HepG2 (cell line): ENCODE measurements at regions not wholly inside any gene's neighbourhood (a gene's known extent, or its start where the extent isn't known, plus 50 kb on each side); places are given as distances from the start of the nearest gene placed in this dataset.

Experiments
- ATAC-seq: fragments of 200-7000 bp; cut with Tn5 transposase; 3 replicates; pipeline ENCODE4 v1.9.1; 2020; ENCODE audit warnings: mild to moderate bottlenecking, moderate library complexity
- BruUV-seq: library from RNA; stranded (reverse); fragments of 400-500 nt; replicated peaks from 2 replicates; lab custom pipeline; 2021; lab: Mats Ljungman, UMichigan
- CTCF ChIA-PET: fragments of 300-600 bp; formaldehyde crosslinking; extraction: SDS; loops from one replicate; lab custom pipeline; 2021; ENCODE audit warnings: low total read pairs, inconsistent platforms, low intra/inter-chr PET ratio; lab: Yijun Ruan, JAX
- POLR2A ChIA-PET: fragments of 350-600 bp; sonication (Branson Sonifier 250); formaldehyde crosslinking; loops from one replicate; lab custom pipeline; 2020; ENCODE audit warnings: antibody characterized with exemption, inconsistent platforms; lab: Yijun Ruan, JAX
- DNase-seq: peaks from one replicate; pipeline ENCODE4 v3.0.0-alpha.2; 2015; ENCODE audit warnings: low spot score
- FAIRE-seq: peaks from 3 replicates; lab custom pipeline; 2011; peaks lifted over from hg19 to GRCh38; lab: Jason Lieb, UNC
- H2AFZ ChIP-seq: one replicate; pipeline ENCODE4 v1.6.1; 2011; ENCODE audit warnings: low read length, inconsistent platforms
- H3K27ac ChIP-seq: fragments of 300-600 bp; 3 replicates; pipeline ENCODE4 v1.8.0; 2011; ENCODE audit warnings: mixed run types, mild to moderate bottlenecking, mixed read lengths, low read length, inconsistent platforms; ENCODE audit not compliant: insufficient read depth; ENCODE audit errors: extremely low read length
- H3K27me3 ChIP-seq, 2 experiments: fragments of 200-600 bp in 1 of 2; 2 replicates in 1 of 2; 3 replicates in 1 of 2; pipeline versions ENCODE4 v1.6.0 to v1.8.0; 2011; ENCODE audit warnings: low read length in 2 of 2, mild to moderate bottlenecking in 2 of 2, moderate library complexity in 2 of 2, inconsistent platforms in 1 of 2; ENCODE audit not compliant: insufficient read depth in 2 of 2, control insufficient read depth in 1 of 2
- H3K36me3 ChIP-seq, 2 experiments: fragments of 200-600 bp in 1 of 2; replicated peaks in 1 of 2; 2 replicates in 1 of 2; 3 replicates in 1 of 2; pipeline versions ENCODE4 v1.5.1 to v1.8.0; 2011; ENCODE audit warnings: low read length in 2 of 2, inconsistent platforms in 1 of 2; ENCODE audit not compliant: insufficient read depth in 2 of 2, control insufficient read depth in 1 of 2
- H3K4me1 ChIP-seq: 2 replicates; pipeline ENCODE4 v1.5.1; 2012; ENCODE audit warnings: low read length, inconsistent platforms; ENCODE audit not compliant: insufficient read depth
- H3K4me2 ChIP-seq: 2 replicates; pipeline ENCODE4 v1.6.0; 2011; ENCODE audit warnings: low read depth, low read length, inconsistent platforms
- H3K4me3 ChIP-seq, 3 experiments: fragments of 200-600 bp in 1 of 3; sonication (generic), shearing (Covaris generic) in 1 of 3; replicated peaks in 1 of 3; 2 replicates each; pipeline ENCODE4 v1.5.1; 2011 to 2016; ENCODE audit warnings: low read length in 3 of 3, inconsistent platforms in 2 of 3, low read depth in 2 of 3, mild to moderate bottlenecking in 2 of 3, control low read depth in 1 of 3, mixed read lengths in 1 of 3; ENCODE audit not compliant: insufficient read depth in 1 of 3
- H3K79me2 ChIP-seq: one replicate; pipeline ENCODE4 v1.6.1; 2011; ENCODE audit warnings: low read length, inconsistent platforms; ENCODE audit not compliant: insufficient read depth
- H3K9ac ChIP-seq: 2 replicates; pipeline ENCODE4 v1.6.0; 2011; ENCODE audit warnings: mild to moderate bottlenecking, low read depth, low read length, inconsistent platforms; ENCODE audit not compliant: insufficient read depth
- H3K9me3 ChIP-seq: 2 replicates; pipeline ENCODE4 v1.5.1; 2012; ENCODE audit warnings: mild to moderate bottlenecking, low read length
- H4K20me1 ChIP-seq: 2 replicates; pipeline ENCODE4 v1.6.0; 2011; ENCODE audit warnings: inconsistent platforms, mild to moderate bottlenecking, low read length, moderate library complexity; ENCODE audit not compliant: insufficient read depth
- KDM2A ChIP-seq: sonication (generic); formaldehyde crosslinking; IDR thresholded peaks from 2 replicates; pipeline ENCODE4 v1.4.0; 2020; ENCODE audit warnings: low read depth, missing genetic modification reagents, borderline replicate concordance
- SRF ChIP-seq: IDR thresholded peaks from 2 replicates; pipeline ENCODE4 v1.6.1; 2011; ENCODE audit warnings: mild to moderate bottlenecking, low read depth, low read length, moderate library complexity
- ZNF337 ChIP-seq: sonication (generic); formaldehyde crosslinking; IDR thresholded peaks from 2 replicates; pipeline ENCODE4 v1.5.1; 2020; ENCODE audit warnings: missing genetic modification reagents, low read depth, mild to moderate bottlenecking, borderline replicate concordance
- ZNF354B ChIP-seq: sonication (generic); formaldehyde crosslinking; IDR thresholded peaks from 2 replicates; pipeline ENCODE4 v1.8.0; 2022; ENCODE audit warnings: mild to moderate bottlenecking, missing genetic modification reagents
- ZNF430 ChIP-seq: sonication (generic); formaldehyde crosslinking; IDR thresholded peaks from 2 replicates; pipeline ENCODE4 v1.9.0; 2021; ENCODE audit warnings: mild to moderate bottlenecking, missing genetic modification reagents
- ZNF530 ChIP-seq: sonication (generic); formaldehyde crosslinking; IDR thresholded peaks from 2 replicates; pipeline ENCODE4 v1.5.0; 2020; ENCODE audit warnings: low read depth, mild to moderate bottlenecking, missing genetic modification reagents
- ZNF747 ChIP-seq: sonication (generic); formaldehyde crosslinking; IDR thresholded peaks from 2 replicates; pipeline ENCODE4 v1.8.1; 2023; ENCODE audit warnings: missing genetic modification reagents, mild to moderate bottlenecking, borderline replicate concordance
- ZNF75D ChIP-seq: sonication (generic); formaldehyde crosslinking; IDR thresholded peaks from 2 replicates; pipeline ENCODE4 v1.8.1; 2023; ENCODE audit warnings: missing genetic modification reagents, mild to moderate bottlenecking, borderline replicate concordance
- ZNF792 ChIP-seq: IDR thresholded peaks from 2 replicates; pipeline ENCODE4 v1.6.1; 2016
- ZNF879 ChIP-seq: sonication (generic); formaldehyde crosslinking; IDR thresholded peaks from 2 replicates; pipeline ENCODE4 v1.8.1; 2023; ENCODE audit warnings: missing genetic modification reagents
- WGBS: methylation state at CpG from one replicate; pipeline ENCODE4 v1.1.6; 2017; ENCODE audit warnings: low lambda C conversion rate; 5-methylcytosine and 5-hydroxymethylcytosine counted together
- in situ Hi-C: cut with HindIII; loops from 2 replicates; pipeline ENCODE4 v1.10.0; 2017; ENCODE audit warnings: low pct_unique_long_range_greater_than_20kb; ENCODE audit not compliant: extremely low pct_ligation_motif_present
- intact Hi-C: fragments of 100-400 bp; cut with micrococcal nuclease; formaldehyde crosslinking; loops from one replicate; pipeline ENCODE4 v1.10.0; 2022; ENCODE audit not compliant: unreplicated experiment
- TF ChIP-seq, protein P1 (sequence below): sonication (generic); formaldehyde crosslinking; IDR thresholded peaks from 2 replicates; pipeline ENCODE4 v1.5.0; 2020; ENCODE audit warnings: mild to moderate bottlenecking, missing genetic modification reagents
- TF ChIP-seq, protein P2 (sequence below): sonication (generic); formaldehyde crosslinking; IDR thresholded peaks from 2 replicates; pipeline ENCODE4 v1.4.0; 2020; ENCODE audit warnings: missing genetic modification reagents

DNA sequence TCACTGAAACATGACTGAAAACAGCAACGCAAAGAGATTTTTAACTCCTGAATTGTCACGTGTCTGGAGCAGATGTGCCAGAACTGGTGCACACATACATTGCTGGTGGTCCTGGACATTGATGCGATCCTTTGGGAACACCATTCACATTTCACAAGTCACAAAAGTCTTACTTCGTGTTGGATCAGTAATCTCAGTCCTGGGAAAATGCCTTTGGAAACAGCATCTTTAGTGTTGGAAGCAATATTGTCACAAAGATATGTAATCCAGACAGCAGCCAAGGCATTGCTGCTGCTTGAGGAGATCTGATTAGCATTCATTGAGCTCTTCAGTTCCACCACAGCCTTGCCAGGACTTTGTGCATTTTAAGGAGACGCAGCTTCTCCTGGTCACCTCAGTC lies 126.2 kb upstream of the SH3BP4 start:
- Histone ChIP-seq H3K9me3 (no peaks in the 10 kb centered on the region), H3K27ac (no peak overlapping the region), H4K20me1 (no peaks in the 10 kb centered on the region), H2AFZ (no peak overlapping the region), H3K9ac (no peak overlapping the region), H3K4me3 (no peak overlapping the region), H3K27me3 (no peaks in the 10 kb centered on the region), H3K36me3 (no peaks in the 10 kb centered on the region), H3K79me2 (no peaks in the 10 kb centered on the region), H3K4me2 (no peak overlapping the region), H3K4me1 (peaks cover 61% of the 10 kb centered on the region)
- FAIRE-seq (no peak), DNase-seq (no peak), ATAC-seq (no peak)
- in situ Hi-C loops: no loop called here
- intact Hi-C loops: no loop called here
- no peak for TF ChIP-seq ZNF879 (CRISPR knock-in tag)
- WGBS: 94% methylated on average over 5 of the region's 5 CpGs
- BruUV-seq: no TSS peak
- CTCF ChIA-PET: no interaction called here
- POLR2A ChIA-PET: interaction anchor here (0.7 kb wide), 1 partner anchor 54 kb away, joined by 3 read pairs; no protein-coding TSS in a partner anchor

DNA sequence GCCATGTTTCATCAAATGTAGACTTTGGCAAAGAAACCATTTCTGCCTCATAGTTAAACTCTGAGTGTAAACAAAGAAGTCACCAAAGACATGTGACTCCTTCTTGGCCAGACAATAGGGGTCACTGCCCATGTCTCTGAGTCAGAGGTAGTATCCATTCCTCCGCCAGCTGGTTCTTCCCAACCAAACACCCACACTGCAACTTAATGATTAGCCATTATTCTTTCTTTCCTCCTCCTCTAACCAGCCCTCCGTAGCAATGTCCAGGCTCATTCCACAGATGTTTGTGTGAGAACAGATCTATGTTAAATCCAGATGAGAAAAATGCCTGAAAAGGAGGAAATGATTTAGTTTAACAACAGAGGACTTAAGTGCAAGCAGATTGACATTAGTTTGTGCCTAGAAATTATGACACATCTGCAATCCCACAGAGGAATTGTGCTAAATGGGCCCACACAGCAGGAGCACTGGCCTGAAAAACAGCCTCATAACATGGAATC lies 127.9 kb upstream of the SH3BP4 start:
- peaks cover 47% of the 10 kb centered on the region for H3K4me1 ChIP-seq
- POLR2A ChIA-PET: interaction anchor here (0.8 to 1.8 kb wide), 20 partner anchors 10 to 153 kb away, joined by 3 to 15 read pairs (median 4); no protein-coding TSS in a partner anchor
- peak; percentile 91 for ATAC-seq
- TF ChIP-seq ZNF747 (CRISPR knock-in tag) (no peak), ZNF792 (CRISPR knock-in tag) (0 out of 2 replicates have a peak, but pooled peaks have one; percentile 32), ZNF354B (CRISPR knock-in tag) (no peak), ZNF530 (CRISPR knock-in tag) (no peak), ZNF430 (CRISPR knock-in tag) (0 out of 2 replicates have a peak, but pooled peaks have one; percentile 49), ZNF337 (no peak), ZNF75D (no peak), KDM2A (no peak), SRF (no peak)
- TF ChIP-seq, protein P1, sequence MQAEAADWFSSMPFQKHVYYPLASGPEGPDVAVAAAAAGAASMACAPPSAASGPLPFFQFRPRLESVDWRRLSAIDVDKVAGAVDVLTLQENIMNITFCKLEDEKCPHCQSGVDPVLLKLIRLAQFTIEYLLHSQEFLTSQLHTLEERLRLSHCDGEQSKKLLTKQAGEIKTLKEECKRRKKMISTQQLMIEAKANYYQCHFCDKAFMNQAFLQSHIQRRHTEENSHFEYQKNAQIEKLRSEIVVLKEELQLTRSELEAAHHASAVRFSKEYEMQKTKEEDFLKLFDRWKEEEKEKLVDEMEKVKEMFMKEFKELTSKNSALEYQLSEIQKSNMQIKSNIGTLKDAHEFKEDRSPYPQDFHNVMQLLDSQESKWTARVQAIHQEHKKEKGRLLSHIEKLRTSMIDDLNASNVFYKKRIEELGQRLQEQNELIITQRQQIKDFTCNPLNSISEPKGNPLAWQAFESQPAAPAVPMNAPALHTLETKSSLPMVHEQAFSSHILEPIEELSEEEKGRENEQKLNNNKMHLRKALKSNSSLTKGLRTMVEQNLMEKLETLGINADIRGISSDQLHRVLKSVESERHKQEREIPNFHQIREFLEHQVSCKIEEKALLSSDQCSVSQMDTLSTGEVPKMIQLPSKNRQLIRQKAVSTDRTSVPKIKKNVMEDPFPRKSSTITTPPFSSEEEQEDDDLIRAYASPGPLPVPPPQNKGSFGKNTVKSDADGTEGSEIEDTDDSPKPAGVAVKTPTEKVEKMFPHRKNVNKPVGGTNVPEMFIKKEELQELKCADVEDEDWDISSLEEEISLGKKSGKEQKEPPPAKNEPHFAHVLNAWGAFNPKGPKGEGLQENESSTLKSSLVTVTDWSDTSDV: no peak
- TF ChIP-seq, protein P2, sequence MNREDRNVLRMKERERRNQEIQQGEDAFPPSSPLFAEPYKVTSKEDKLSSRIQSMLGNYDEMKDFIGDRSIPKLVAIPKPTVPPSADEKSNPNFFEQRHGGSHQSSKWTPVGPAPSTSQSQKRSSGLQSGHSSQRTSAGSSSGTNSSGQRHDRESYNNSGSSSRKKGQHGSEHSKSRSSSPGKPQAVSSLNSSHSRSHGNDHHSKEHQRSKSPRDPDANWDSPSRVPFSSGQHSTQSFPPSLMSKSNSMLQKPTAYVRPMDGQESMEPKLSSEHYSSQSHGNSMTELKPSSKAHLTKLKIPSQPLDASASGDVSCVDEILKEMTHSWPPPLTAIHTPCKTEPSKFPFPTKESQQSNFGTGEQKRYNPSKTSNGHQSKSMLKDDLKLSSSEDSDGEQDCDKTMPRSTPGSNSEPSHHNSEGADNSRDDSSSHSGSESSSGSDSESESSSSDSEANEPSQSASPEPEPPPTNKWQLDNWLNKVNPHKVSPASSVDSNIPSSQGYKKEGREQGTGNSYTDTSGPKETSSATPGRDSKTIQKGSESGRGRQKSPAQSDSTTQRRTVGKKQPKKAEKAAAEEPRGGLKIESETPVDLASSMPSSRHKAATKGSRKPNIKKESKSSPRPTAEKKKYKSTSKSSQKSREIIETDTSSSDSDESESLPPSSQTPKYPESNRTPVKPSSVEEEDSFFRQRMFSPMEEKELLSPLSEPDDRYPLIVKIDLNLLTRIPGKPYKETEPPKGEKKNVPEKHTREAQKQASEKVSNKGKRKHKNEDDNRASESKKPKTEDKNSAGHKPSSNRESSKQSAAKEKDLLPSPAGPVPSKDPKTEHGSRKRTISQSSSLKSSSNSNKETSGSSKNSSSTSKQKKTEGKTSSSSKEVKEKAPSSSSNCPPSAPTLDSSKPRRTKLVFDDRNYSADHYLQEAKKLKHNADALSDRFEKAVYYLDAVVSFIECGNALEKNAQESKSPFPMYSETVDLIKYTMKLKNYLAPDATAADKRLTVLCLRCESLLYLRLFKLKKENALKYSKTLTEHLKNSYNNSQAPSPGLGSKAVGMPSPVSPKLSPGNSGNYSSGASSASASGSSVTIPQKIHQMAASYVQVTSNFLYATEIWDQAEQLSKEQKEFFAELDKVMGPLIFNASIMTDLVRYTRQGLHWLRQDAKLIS: no peak

More for the DNA sequence above, 127.9 kb upstream of the SH3BP4 start:
- H3K4me3 ChIP-seq: peak overlapping the region in 2 of 3 experiments; percentile 23 to 28; a peak in 2 of 6 replicates
- no peaks in the 10 kb centered on the region for H3K9me3 ChIP-seq
- H3K9ac ChIP-seq: 0 out of 2 replicates have a peak overlapping the region, but pooled peaks have one; percentile 19
- FAIRE-seq (peak; percentile 94), DNase-seq (peak; percentile 80)
- BruUV-seq: no TSS peak
- H2AFZ ChIP-seq: peak overlapping the region; percentile 69
- H4K20me1 ChIP-seq: no peaks in the 10 kb centered on the region
- H3K4me2 ChIP-seq: peak overlapping the region; percentile 58
- H3K27ac ChIP-seq: peak overlapping the region; percentile 1
- in situ Hi-C loops: no loop called here
- H3K79me2 ChIP-seq: no peaks in the 10 kb centered on the region
- 3% methylated on average over 2 of the region's 2 CpGs for WGBS
- intact Hi-C loops: loop anchor here (1.0 kb wide), 1 partner anchor 56 kb away; no protein-coding TSS in a partner anchor
- no peaks in the 10 kb centered on the region for H3K36me3 ChIP-seq
- CTCF ChIA-PET: no interaction called here
- no peaks in the 10 kb centered on the region for H3K27me3 ChIP-seq
